Heart left ventricle (tissue), 16 donors: ENCODE measurements at regions not wholly inside any gene's neighbourhood (a gene's known extent, or its start where the extent isn't known, plus 50 kb on each side); places are given as distances from the start of the nearest gene placed in this dataset.

Source experiments
- ATAC-seq, 4 donors: fragments of 200-7000 bp; cut with Tn5 transposase; one replicate each; pipeline ENCODE4 v1.9.1; 2020 to 2022; ENCODE audit warnings: moderate library complexity in 4 of 4, mild to moderate bottlenecking in 3 of 4, moderate number of reproducible peaks in 1 of 4
- DNase-seq, 5 donors: peaks; one replicate each; pipeline ENCODE4 v3.0.0-alpha.2; 2020
- H3K27ac ChIP-seq, 12 donors: fragments of 200-600 bp; sonication (generic) in 4 of 12; one replicate each; pipeline versions ENCODE4 v1.5.0 to v1.8.0; 2016 to 2022; ENCODE audit warnings: mild to moderate bottlenecking in 2 of 12
- H3K27me3 ChIP-seq, 9 donors: fragments of 200-600 bp; sonication (generic) in 2 of 9; one replicate each; pipeline versions ENCODE4 v1.5.1 to v1.8.0; 2016 to 2022; ENCODE audit warnings: mild to moderate bottlenecking in 3 of 9
- H3K36me3 ChIP-seq, 9 donors: fragments of 200-600 bp; sonication (generic) in 2 of 9; one replicate each; pipeline versions ENCODE4 v1.5.0 to v1.8.0; 2018 to 2022; ENCODE audit warnings: mild to moderate bottlenecking in 2 of 9
- H3K4me1 ChIP-seq, 12 donors: fragments of 200-600 bp; sonication (generic) in 4 of 12; one replicate each; pipeline versions ENCODE4 v1.5.0 to v1.8.0; 2016 to 2022; ENCODE audit warnings: mild to moderate bottlenecking in 3 of 12
- H3K4me3 ChIP-seq, 12 donors: fragments of 200-600 bp; sonication (generic) in 4 of 12; one replicate each; pipeline versions ENCODE4 v1.5.0 to v1.8.0; 2017 to 2022; ENCODE audit warnings: mild to moderate bottlenecking in 9 of 12, moderate library complexity in 4 of 12
- H3K9me3 ChIP-seq, 12 donors: fragments of 200-600 bp; sonication (generic) in 4 of 12; one replicate each; pipeline versions ENCODE4 v1.5.0 to v1.8.0; 2016 to 2022; ENCODE audit warnings: mild to moderate bottlenecking in 1 of 12
- POLR2A ChIP-seq, 2 donors: fragments of 450-650 bp; IDR thresholded peaks; one replicate each; pipeline ENCODE4 v1.6.1; 2017; ENCODE audit warnings: antibody characterized with exemption in 2 of 2, mild to moderate bottlenecking in 2 of 2, moderate library complexity in 2 of 2
- WGBS, 4 donors: extraction: QIAGEN DNeasy Blood & Tissue Kit in 2 of 4; methylation state at CpG; one replicate each; pipeline versions ENCODE4 v1.1.5 to v1.1.7; 2013 to 2018; 5-methylcytosine and 5-hydroxymethylcytosine counted together
- intact Hi-C, 10 donors: fragments of 100-400 bp; cut with DNase I; formaldehyde crosslinking; loops; one replicate each; pipeline versions ENCODE4 v1.11.1 to v1.14.2; 2022
- TF ChIP-seq, protein P1 (sequence below), 12 donors: fragments of 200-600 bp; sonication (generic) in 4 of 12; IDR thresholded peaks; one replicate each; pipeline versions ENCODE4 v1.5.0 to v1.8.0; 2018 to 2022; ENCODE audit warnings: antibody characterized with exemption in 12 of 12, mild to moderate bottlenecking in 5 of 12
- donor health status: ischemic (EF 13 %, LVEDD 7.1; RV severe dilation, severe dysfunction).
- donor health status: healthy with polysubstance abuse.
- donor health status: DM: no; HTN: yes; CAD: no.
- donor health status: DM: no; HTN: no; CAD: no.
- donor health status: ischemic (EF 25% LVEDD 6.9; RV normal size, moderate dysfunction).
- donor health status: ischemic (EF 25% LVEDD 5.7; RV mildly dilated, moderate dysfunction).
- donor health status: healthy.
- donor health status: DM: yes; HTN: yes; CAD: no.
- donor health status: ischemic (EF 35%, LVEDD 5.7; RV mildly dilated, moderate dysfunction).
- donor health status: nonischemic (EF 11% LVEDD 7.7; RV severe dilation, severe dysfunction).
- donor health status: DM: yes; HTN: yes; CAD: no.
- donor health status: PGD.
- donor health status: ischemic (EF 29% LVEDD 5.4; RV normal size, mild dysfunction).
- donor health status: nonischemic (EF 23%, LVEDD 6.1; RV moderate dilation, normal function).

DNA sequence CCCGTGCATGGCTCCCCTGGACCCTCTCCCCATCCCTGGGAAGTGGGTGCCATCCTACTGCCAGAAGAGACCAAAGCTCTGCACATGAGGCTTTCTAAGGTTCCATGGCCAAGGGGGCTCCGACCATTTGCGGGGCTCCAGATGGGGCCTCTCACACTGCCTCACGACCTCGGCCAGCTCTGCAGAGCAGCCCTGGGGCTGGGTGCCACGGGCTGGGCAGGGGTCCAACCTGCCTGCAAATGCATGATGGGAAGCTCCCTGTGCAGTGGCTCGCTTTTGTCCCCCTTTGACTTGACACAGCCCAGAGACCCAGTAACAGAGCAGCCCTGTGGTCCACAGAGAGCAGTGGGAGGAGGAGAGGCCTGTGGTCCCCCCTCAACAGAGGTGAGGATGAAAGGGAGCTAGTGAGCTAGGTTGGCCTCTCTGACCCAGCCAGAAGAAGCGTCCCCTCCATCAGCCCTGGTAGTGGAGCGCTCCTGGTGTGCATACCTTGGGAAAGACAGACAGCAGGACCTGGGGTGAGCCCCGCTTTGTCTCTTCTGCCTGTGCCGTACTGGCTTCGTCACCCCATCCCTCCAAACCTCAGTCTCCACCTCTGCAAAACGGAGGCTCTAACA is 174.1 kb downstream of the DDX1 start:
- H3K4me1 ChIP-seq, result peaks cover 0 to under 1% (median 0%) of the 10 kb centered on the region in 12 donors
- no peak for DNase-seq
- WGBS, 4 donors, result 79 to 96% (median 93%) methylated on average over 7 to 13 of the region's 13 CpGs
- no peaks in the 10 kb centered on the region for H3K36me3 ChIP-seq
- H3K4me3 ChIP-seq, result no peak overlapping the region
- intact Hi-C loops, result no loop called here
- H3K27me3 ChIP-seq, result peaks cover 0 to 6% (median 0%) of the 10 kb centered on the region in 9 donors
- ATAC-seq, result no peak
- no peak overlapping the region for H3K27ac ChIP-seq
- no peak for TF ChIP-seq POLR2A (IDR thresholded peaks at IDR 0.05)
- TF ChIP-seq, protein P1, sequence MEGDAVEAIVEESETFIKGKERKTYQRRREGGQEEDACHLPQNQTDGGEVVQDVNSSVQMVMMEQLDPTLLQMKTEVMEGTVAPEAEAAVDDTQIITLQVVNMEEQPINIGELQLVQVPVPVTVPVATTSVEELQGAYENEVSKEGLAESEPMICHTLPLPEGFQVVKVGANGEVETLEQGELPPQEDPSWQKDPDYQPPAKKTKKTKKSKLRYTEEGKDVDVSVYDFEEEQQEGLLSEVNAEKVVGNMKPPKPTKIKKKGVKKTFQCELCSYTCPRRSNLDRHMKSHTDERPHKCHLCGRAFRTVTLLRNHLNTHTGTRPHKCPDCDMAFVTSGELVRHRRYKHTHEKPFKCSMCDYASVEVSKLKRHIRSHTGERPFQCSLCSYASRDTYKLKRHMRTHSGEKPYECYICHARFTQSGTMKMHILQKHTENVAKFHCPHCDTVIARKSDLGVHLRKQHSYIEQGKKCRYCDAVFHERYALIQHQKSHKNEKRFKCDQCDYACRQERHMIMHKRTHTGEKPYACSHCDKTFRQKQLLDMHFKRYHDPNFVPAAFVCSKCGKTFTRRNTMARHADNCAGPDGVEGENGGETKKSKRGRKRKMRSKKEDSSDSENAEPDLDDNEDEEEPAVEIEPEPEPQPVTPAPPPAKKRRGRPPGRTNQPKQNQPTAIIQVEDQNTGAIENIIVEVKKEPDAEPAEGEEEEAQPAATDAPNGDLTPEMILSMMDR (IDR thresholded peaks at IDR 0.05), result no peak
- H3K9me3 ChIP-seq, result no peaks in the 10 kb centered on the region

DNA sequence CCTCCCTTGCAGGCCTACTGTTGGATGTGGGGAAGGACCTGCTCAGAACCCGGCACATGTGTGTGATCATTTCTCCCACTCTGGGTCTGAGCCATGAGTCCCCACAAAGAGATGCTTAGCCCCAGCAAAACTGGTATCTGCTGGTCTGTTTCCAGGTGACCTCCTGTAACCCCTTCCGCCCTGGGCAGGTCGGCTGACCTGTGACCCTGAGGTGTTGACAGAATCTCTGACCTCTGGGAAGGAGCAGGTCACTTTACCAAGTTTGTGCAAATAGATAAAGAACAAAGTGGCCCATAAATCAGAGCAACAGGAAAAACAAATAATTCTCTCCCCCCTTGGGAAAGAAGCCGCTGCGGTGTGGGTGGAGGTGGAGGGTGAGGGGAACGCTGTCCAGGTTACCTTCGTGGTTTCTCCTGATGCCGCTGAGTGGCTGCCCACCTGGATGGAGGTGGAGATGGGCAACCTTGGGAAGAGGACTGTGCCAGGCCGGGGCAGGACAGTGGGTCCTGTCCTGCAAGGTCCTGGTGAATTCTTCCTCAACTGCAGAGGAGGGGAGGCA is 174.0 kb upstream of the MYCN start:
- no peak for TF ChIP-seq POLR2A (IDR thresholded peaks at IDR 0.05)
- TF ChIP-seq, protein P1 (IDR thresholded peaks at IDR 0.05), result no peak
- H3K9me3 ChIP-seq, result no peaks in the 10 kb centered on the region
- intact Hi-C loops, result no loop called here
- H3K36me3 ChIP-seq, result no peaks in the 10 kb centered on the region
- H3K4me3 ChIP-seq, result no peak overlapping the region
- WGBS, 4 donors, result 74 to 86% (median 84%) methylated on average over 9 of the region's 9 CpGs
- H3K4me1 ChIP-seq, result no peaks in the 10 kb centered on the region
- no peak for DNase-seq
- no peak overlapping the region for H3K27ac ChIP-seq
- H3K27me3 ChIP-seq, result peaks cover 0 to 6% (median 0%) of the 10 kb centered on the region in 9 donors
- ATAC-seq, result no peak

DNA sequence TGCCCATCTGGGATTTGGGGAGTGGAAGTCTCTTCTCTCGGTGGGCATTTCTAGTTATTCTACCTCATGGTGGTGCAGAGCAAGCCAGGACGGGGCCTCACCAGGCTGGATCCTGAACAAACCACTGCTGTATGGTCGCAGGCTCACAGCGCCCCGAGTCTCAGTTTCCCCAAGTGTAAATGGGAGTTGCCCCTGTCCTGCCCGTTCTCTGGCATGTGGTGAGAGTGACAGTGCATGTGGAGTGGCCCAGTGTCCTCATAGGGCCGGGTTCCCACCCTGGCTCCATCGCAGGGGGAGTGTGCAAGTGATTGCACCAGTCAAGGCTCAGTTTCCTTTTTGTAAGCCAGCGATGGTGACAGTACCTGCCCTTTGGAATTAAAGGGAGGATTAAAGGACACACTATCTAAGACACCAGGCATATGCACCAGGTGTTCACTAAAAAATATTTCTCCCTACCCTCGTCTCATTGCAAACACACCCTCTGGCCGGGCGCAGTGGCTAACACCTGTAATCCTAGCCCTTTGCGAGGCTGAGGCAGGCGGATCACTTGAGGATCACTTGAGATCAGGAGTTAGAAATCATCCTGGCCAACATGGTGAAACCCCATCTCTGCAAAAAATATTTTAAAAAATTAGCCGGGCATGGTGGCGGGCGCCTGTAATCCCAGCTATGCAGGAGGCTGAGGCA is 173.3 kb upstream of the MYCN start:
- H3K36me3 ChIP-seq, result no peaks in the 10 kb centered on the region
- intact Hi-C loops, result no loop called here
- no peaks in the 10 kb centered on the region for H3K9me3 ChIP-seq
- no peak overlapping the region for H3K4me3 ChIP-seq
- ATAC-seq (no peak), DNase-seq (no peak)
- WGBS, 4 donors, result 94 to 96% (median 95%) methylated on average over 13 to 17 of the region's 17 CpGs
- H3K27ac ChIP-seq, result no peak overlapping the region
- H3K4me1 ChIP-seq, result no peaks in the 10 kb centered on the region
- TF ChIP-seq, protein P1 (IDR thresholded peaks at IDR 0.05), result no peak
- TF ChIP-seq POLR2A (IDR thresholded peaks at IDR 0.05), result no peak
- peaks cover 0 to 6% (median 0%) of the 10 kb centered on the region in 9 donors for H3K27me3 ChIP-seq

GRCh38 chr2:15767679-15768078 is 172.7 kb upstream of the MYCN start:
- H3K36me3 ChIP-seq, result no peaks in the 10 kb centered on the region
- DNase-seq (no peak), ATAC-seq (no peak)
- H3K4me1 ChIP-seq, result no peaks in the 10 kb centered on the region
- H3K27ac ChIP-seq, result no peak overlapping the region
- H3K9me3 ChIP-seq, result no peaks in the 10 kb centered on the region
- peaks cover 0 to 6% (median 0%) of the 10 kb centered on the region in 9 donors for H3K27me3 ChIP-seq
- TF ChIP-seq, protein P1 (IDR thresholded peaks at IDR 0.05), result no peak
- TF ChIP-seq POLR2A (IDR thresholded peaks at IDR 0.05), result no peak
- 87 to 90% (median 88%) methylated on average over 5 of the region's 5 CpGs for WGBS, 4 donors
- intact Hi-C loops, result no loop called here
- no peak overlapping the region for H3K4me3 ChIP-seq
